ENCODE measurements at regions not wholly inside any gene's neighbourhood (a gene's known extent, or its start where the extent isn't known, plus 50 kb on each side); places are given as distances from the start of the nearest gene placed in this dataset.

GRCh38 chr6:14671937-14672336 is 554.4 kb downstream of the CD83 start:
- TF ChIP-seq, protein P1, sequence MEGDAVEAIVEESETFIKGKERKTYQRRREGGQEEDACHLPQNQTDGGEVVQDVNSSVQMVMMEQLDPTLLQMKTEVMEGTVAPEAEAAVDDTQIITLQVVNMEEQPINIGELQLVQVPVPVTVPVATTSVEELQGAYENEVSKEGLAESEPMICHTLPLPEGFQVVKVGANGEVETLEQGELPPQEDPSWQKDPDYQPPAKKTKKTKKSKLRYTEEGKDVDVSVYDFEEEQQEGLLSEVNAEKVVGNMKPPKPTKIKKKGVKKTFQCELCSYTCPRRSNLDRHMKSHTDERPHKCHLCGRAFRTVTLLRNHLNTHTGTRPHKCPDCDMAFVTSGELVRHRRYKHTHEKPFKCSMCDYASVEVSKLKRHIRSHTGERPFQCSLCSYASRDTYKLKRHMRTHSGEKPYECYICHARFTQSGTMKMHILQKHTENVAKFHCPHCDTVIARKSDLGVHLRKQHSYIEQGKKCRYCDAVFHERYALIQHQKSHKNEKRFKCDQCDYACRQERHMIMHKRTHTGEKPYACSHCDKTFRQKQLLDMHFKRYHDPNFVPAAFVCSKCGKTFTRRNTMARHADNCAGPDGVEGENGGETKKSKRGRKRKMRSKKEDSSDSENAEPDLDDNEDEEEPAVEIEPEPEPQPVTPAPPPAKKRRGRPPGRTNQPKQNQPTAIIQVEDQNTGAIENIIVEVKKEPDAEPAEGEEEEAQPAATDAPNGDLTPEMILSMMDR (IDR thresholded peaks at IDR 0.05): no peak
- no peak for TF ChIP-seq POLR2A (IDR thresholded peaks at IDR 0.05)

Measured in body of pancreas (tissue), 4 donors.